Vagina (tissue), 2 donors: ENCODE measurements at regions not wholly inside any gene's neighbourhood (a gene's known extent, or its start where the extent isn't known, plus 50 kb on each side); places are given as distances from the start of the nearest gene placed in this dataset.

Experiments used
- CTCF ChIP-seq, 3 experiments: fragments of 450-650 bp in 2 of 3; fragments of 200-600 bp in 1 of 3; sonication (generic) in 1 of 3; IDR thresholded peaks; one replicate each; pipeline ENCODE4 v1.5.1; 2017 to 2019; ENCODE audit warnings: antibody characterized with exemption in 3 of 3, mild to moderate bottlenecking in 2 of 3, moderate library complexity in 2 of 3
- POLR2AphosphoS5 ChIP-seq, 2 donors: sonication (generic); formaldehyde crosslinking; IDR thresholded peaks; one replicate each; pipeline ENCODE4 v1.9.0; 2017; ENCODE audit warnings: antibody characterized with exemption in 2 of 2, mild to moderate bottlenecking in 2 of 2, low read depth in 1 of 2; ENCODE audit not compliant: insufficient read depth in 1 of 2

DNA sequence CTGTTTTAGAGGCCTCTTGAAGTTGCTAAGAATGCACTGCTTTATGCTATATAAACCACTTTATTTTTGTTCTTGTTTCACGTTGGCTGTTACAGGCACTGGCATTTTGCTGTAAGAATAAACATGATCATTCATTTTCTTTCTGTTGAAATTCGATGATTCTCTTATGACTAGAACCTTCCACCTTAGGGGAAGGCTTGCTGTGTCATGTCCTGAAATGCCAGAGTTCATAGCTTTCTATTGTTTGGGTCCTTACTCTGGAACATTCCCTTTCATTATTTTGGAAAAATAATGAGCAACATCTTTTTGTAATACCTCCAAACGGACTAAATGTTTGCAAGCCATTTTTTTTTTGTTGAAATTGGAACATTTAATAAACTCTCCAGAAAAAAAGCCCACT is 495.1 kb upstream of the POT1 start:
- TF ChIP-seq CTCF (IDR thresholded peaks at IDR 0.05) (no peak), POLR2AphosphoS5 (IDR thresholded peaks at IDR 0.05; ENCODE audit: insufficient read depth in 1 of 2, low read depth in 1 of 2) (no peak)
